GM12878 (cell line): ENCODE measurements at regions not wholly inside any gene's neighbourhood (a gene's known extent, or its start where the extent isn't known, plus 50 kb on each side); places are given as distances from the start of the nearest gene placed in this dataset.

Experiments used
- ATAC-seq: fragments of 200-7000 bp; cut with Tn5 transposase; 3 replicates; pipeline ENCODE4 v1.9.1; 2020; ENCODE audit warnings: mild to moderate bottlenecking, moderate library complexity
- BruUV-seq: library from RNA; stranded (reverse); fragments of 400-500 nt; replicated peaks from 2 replicates; lab custom pipeline; 2021; lab: Mats Ljungman, UMichigan
- CTCF ChIA-PET: fragments of 300-600 bp; sonication (Branson Sonifier 250); formaldehyde crosslinking; extraction: SDS; loops from one replicate; lab custom pipeline; 2021; ENCODE audit warnings: inconsistent platforms; lab: Yijun Ruan, JAX
- POLR2A ChIA-PET: fragments of 350-600 bp; formaldehyde crosslinking; extraction: SDS; loops from one replicate; lab custom pipeline; 2021; ENCODE audit warnings: inconsistent platforms; lab: Charles Lee
- RAD21 ChIA-PET: fragments of 300-600 bp; sonication (Branson Sonifier 250); formaldehyde crosslinking; loops from one replicate; lab custom pipeline; 2023; ENCODE audit warnings: antibody characterized with exemption; ENCODE audit not compliant: unreplicated experiment; lab: Charles Lee
- SMC1A ChIA-PET: fragments of 300-600 bp; sonication (Branson Sonifier 250); formaldehyde crosslinking; loops from one replicate; lab custom pipeline; 2023; ENCODE audit not compliant: unreplicated experiment, uncharacterized antibody; lab: Charles Lee
- DNase-seq: peaks from one replicate; pipeline ENCODE4 v3.0.0-alpha.2; 2011; ENCODE audit warnings: low read depth, low spot score
- FAIRE-seq: peaks from 3 replicates; lab custom pipeline; 2011; peaks lifted over from hg19 to GRCh38; lab: Jason Lieb, UNC
- H2AFZ ChIP-seq: 2 replicates; pipeline ENCODE4 v1.6.0; 2011; ENCODE audit warnings: low read depth, low read length, control low read depth; ENCODE audit not compliant: control insufficient read depth
- H3K27ac ChIP-seq: 2 replicates; pipeline ENCODE4 v1.5.1; 2011; ENCODE audit warnings: control low read depth; ENCODE audit not compliant: control insufficient read depth, insufficient read depth
- H3K27me3 ChIP-seq, 2 experiments: replicated peaks in 1 of 2; 2 replicates each; pipeline versions ENCODE4 v1.6.0 to v1.6.1; 2011; ENCODE audit warnings: low read length in 1 of 2; ENCODE audit not compliant: control insufficient read depth in 2 of 2, insufficient read depth in 2 of 2
- H3K36me3 ChIP-seq, 2 experiments: 2 replicates each; pipeline ENCODE4 v1.5.1; 2011; ENCODE audit warnings: low read length in 1 of 2; ENCODE audit not compliant: control insufficient read depth in 2 of 2, insufficient read depth in 2 of 2
- H3K4me1 ChIP-seq: 2 replicates; pipeline ENCODE4 v1.6.1; 2011; ENCODE audit warnings: mild to moderate bottlenecking, low read length, moderate library complexity, mixed read lengths; ENCODE audit not compliant: control insufficient read depth, insufficient read depth
- H3K4me2 ChIP-seq: 2 replicates; pipeline ENCODE4 v1.6.0; 2011; ENCODE audit warnings: control low read depth; ENCODE audit not compliant: control insufficient read depth, insufficient read depth
- H3K4me3 ChIP-seq: fragments of 200-600 bp; sonication (generic); 2 replicates; pipeline ENCODE4 v1.5.1; 2016
- H3K79me2 ChIP-seq: 2 replicates; pipeline ENCODE4 v1.6.0; 2011; ENCODE audit warnings: low read length; ENCODE audit not compliant: control insufficient read depth, insufficient read depth
- H3K9ac ChIP-seq: 2 replicates; pipeline ENCODE4 v1.8.0; 2011; ENCODE audit warnings: low read length, control low read depth, mixed read lengths; ENCODE audit not compliant: control insufficient read depth, insufficient read depth
- H3K9me3 ChIP-seq: replicated peaks from 3 replicates; pipeline ENCODE4 v1.5.1; 2011; ENCODE audit warnings: mild to moderate bottlenecking, low read length; ENCODE audit not compliant: control insufficient read depth, insufficient read depth
- H4K20me1 ChIP-seq: 2 replicates; pipeline ENCODE4 v1.6.0; 2011; ENCODE audit not compliant: control insufficient read depth, insufficient read depth
- ATF2 ChIP-seq: IDR thresholded peaks from 2 replicates; pipeline ENCODE4 v1.6.1; 2012; ENCODE audit warnings: low read length, inconsistent platforms
- CREB1 ChIP-seq: IDR thresholded peaks from 2 replicates; pipeline ENCODE4 v1.6.1; 2012; ENCODE audit warnings: low read depth, mild to moderate bottlenecking, inconsistent platforms
- CREM ChIP-seq: IDR thresholded peaks from 2 replicates; pipeline ENCODE4 v1.6.1; 2014; ENCODE audit warnings: antibody characterized with exemption, low read depth
- FOXM1 ChIP-seq: IDR thresholded peaks from 2 replicates; pipeline ENCODE4 v1.6.1; 2012; ENCODE audit warnings: low read depth, mild to moderate bottlenecking, inconsistent platforms, low read length, moderate library complexity
- HDAC2 ChIP-seq: fragments of 200-600 bp; sonication (generic); IDR thresholded peaks from 2 replicates; pipeline ENCODE4 v1.6.1; 2017
- JUNB ChIP-seq: IDR thresholded peaks from 2 replicates; pipeline ENCODE4 v1.6.1; 2016; ENCODE audit warnings: antibody characterized with exemption, mild to moderate bottlenecking
- MEF2A ChIP-seq: IDR thresholded peaks from 2 replicates; pipeline ENCODE4 v1.6.1; 2011; ENCODE audit warnings: low read depth, mild to moderate bottlenecking, low read length, moderate library complexity; ENCODE audit not compliant: insufficient read depth
- NFIC ChIP-seq: IDR thresholded peaks from 2 replicates; pipeline ENCODE4 v1.6.1; 2012; ENCODE audit warnings: low read depth, mild to moderate bottlenecking, inconsistent platforms, low read length, moderate library complexity
- WGBS: methylation state at CpG from one replicate; pipeline ENCODE4 v1.1.6; 2016; ENCODE audit warnings: low lambda C conversion rate; ENCODE audit not compliant: insufficient replicate concordance, insufficient coverage; ENCODE audit errors: missing lambda C conversion rate; 5-methylcytosine and 5-hydroxymethylcytosine counted together
- in situ Hi-C: fragments of 300-500 bp; cut with MboI; formaldehyde crosslinking; loops from 9 replicates; pipeline ENCODE4 v1.14.3; 2018; ENCODE audit warnings: mixed read lengths
- intact Hi-C: fragments of 100-400 bp; cut with micrococcal nuclease; formaldehyde crosslinking; loops from one replicate; pipeline ENCODE4 v1.14.2; 2022; ENCODE audit not compliant: unreplicated experiment
- TF ChIP-seq, protein P1 (sequence below): fragments of 450-650 bp; IDR thresholded peaks from 2 replicates; pipeline ENCODE4 v1.6.1; 2018; ENCODE audit warnings: borderline replicate concordance, mild to moderate bottlenecking; ENCODE audit not compliant: partially characterized antibody

GRCh38 chr3:181805703-181806102, 94.0 kb downstream of the SOX2 start:
- H3K27ac ChIP-seq: no peak overlapping the region

More at GRCh38 chr3:181805703-181806102, 94.0 kb downstream of the SOX2 start:
- Histone ChIP-seq H2AFZ (no peak overlapping the region), H3K4me3 (no peak overlapping the region), H3K79me2 (no peaks in the 10 kb centered on the region), H4K20me1 (no peaks in the 10 kb centered on the region), H3K4me2 (no peak overlapping the region), H3K36me3 (no peaks in the 10 kb centered on the region), H3K27me3 (no peaks in the 10 kb centered on the region), H3K9ac (no peak overlapping the region), H3K9me3 (no peaks in the 10 kb centered on the region), H3K4me1 (no peaks in the 10 kb centered on the region)
- SMC1A ChIA-PET: no interaction called here
- intact Hi-C loops: no loop called here
- CTCF ChIA-PET: interaction anchor here (0.7 kb wide), 2 partner anchors 40 to 294 kb away, joined by 3 read pairs; no protein-coding TSS in a partner anchor
- in situ Hi-C loops: no loop called here
- RAD21 ChIA-PET: no interaction called here
- BruUV-seq: no TSS peak
- POLR2A ChIA-PET: no interaction called here
- WGBS: 0% methylated on average over 2 of the region's 2 CpGs
- no peak for TF ChIP-seq HDAC2
- TF ChIP-seq ATF2: peak; percentile 45; the same call in 1 of the 2 replicates
- TF ChIP-seq JUNB: peak; percentile 72
- TF ChIP-seq MEF2A: 0 out of 2 replicates have a peak, but pooled peaks have one; percentile 35
- TF ChIP-seq, protein P1, sequence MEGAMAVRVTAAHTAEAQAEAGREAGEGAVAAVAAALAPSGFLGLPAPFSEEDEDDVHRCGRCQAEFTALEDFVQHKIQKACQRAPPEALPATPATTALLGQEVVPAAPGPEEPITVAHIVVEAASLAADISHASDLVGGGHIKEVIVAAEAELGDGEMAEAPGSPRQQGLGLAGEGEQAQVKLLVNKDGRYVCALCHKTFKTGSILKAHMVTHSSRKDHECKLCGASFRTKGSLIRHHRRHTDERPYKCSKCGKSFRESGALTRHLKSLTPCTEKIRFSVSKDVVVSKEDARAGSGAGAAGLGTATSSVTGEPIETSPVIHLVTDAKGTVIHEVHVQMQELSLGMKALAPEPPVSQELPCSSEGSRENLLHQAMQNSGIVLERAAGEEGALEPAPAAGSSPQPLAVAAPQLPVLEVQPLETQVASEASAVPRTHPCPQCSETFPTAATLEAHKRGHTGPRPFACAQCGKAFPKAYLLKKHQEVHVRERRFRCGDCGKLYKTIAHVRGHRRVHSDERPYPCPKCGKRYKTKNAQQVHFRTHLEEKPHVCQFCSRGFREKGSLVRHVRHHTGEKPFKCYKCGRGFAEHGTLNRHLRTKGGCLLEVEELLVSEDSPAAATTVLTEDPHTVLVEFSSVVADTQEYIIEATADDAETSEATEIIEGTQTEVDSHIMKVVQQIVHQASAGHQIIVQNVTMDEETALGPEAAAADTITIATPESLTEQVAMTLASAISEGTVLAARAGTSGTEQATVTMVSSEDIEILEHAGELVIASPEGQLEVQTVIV: no peak
- peak; percentile 68; the same call in 1 of the 2 replicates for TF ChIP-seq NFIC
- peak; percentile 35; the same call in 1 of the 2 replicates for TF ChIP-seq FOXM1
- peak; percentile 76; the same call in 1 of the 2 replicates for TF ChIP-seq CREB1
- peak; percentile 52; the same call in 1 of the 2 replicates for TF ChIP-seq CREM
- no peak for FAIRE-seq
- no peak for DNase-seq
- no peak for ATAC-seq
